ENCODE measurements at regions not wholly inside any gene's neighbourhood (a gene's known extent, or its start where the extent isn't known, plus 50 kb on each side); places are given as distances from the start of the nearest gene placed in this dataset.

DNA sequence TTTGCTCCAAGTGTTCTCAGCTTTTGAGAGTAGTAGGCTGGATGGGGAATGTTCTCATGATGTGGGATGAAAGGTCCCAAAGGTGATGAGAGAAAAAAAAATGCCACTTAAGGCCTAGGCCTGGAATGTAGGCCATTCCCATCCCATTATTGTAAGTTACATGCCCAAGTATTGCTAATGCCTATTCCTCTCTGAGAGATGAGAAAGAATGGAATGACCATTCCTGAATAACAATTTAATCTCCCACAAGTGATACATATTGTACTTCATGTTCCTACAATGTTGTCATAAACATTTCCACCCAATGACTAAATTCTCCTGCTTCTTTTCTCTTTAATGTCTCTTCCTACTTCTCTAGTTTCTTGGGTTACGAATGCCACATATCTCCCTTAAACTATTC lies 102.8 kb upstream of the KCNJ16 start:
- Mint-ChIP-seq H3K4me1 (no peaks in the 10 kb centered on the region), H3K36me3 (ENCODE audit: low read depth) (no peaks in the 10 kb centered on the region), H3K27ac (ENCODE audit: unreplicated experiment) (no peak overlapping the region), H3K27me3 (ENCODE audit: low read depth) (no peaks in the 10 kb centered on the region), H3K4me3 (no peak overlapping the region), H3K9me3 (peaks cover 3% of the 10 kb centered on the region)
- no peak for DNase-seq (ENCODE audit: low read depth, low spot score)
- TF ChIP-seq CTCF (conservative IDR thresholded peaks at IDR 0.05): no peak

- H3K27me3 Mint-ChIP-seq (ENCODE audit: low read depth): no peaks in the 10 kb centered on the region
Observed at GRCh38 chr17:69975808-69976207, 99.2 kb upstream of the KCNJ16 start.

DNA sequence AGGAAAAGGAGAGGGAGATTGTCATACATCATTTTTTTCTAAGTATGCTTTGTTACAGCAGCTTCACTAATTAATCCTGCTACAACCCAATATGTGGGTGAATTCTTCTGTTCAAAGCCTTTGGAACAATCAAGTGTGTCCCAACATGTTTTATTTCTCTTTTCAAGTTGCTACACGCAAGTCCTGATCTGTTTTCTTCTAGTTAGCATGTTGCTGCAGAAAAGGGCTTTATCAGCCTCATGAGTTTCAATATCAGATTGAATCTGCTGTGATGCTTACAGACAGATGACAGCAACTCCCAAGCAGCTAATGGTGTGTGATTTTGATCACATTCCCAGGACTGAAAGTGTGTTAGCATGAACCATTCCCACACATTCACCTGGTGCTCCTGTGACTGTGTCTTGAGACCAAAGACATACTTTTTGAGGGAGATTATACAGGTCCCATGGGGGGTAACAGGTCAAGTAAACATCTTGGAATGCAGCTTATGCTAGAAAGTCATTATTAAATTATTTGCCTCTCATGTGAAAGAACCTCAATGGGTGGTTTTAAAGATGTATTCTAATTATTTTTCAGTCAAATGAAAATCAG lies 96.9 kb upstream of the KCNJ16 start:
- no peak for DNase-seq (ENCODE audit: low read depth, low spot score)
- no peak for TF ChIP-seq CTCF (conservative IDR thresholded peaks at IDR 0.05)
- Mint-ChIP-seq H3K4me3 (no peak overlapping the region), H3K4me1 (no peaks in the 10 kb centered on the region), H3K36me3 (ENCODE audit: low read depth) (no peaks in the 10 kb centered on the region), H3K9me3 (peaks cover 5% of the 10 kb centered on the region), H3K27ac (ENCODE audit: unreplicated experiment) (no peak overlapping the region), H3K27me3 (ENCODE audit: low read depth) (no peaks in the 10 kb centered on the region)

More at GRCh38 chr17:69975808-69976207, 99.2 kb upstream of the KCNJ16 start:
- Mint-ChIP-seq H3K36me3 (ENCODE audit: low read depth) (no peaks in the 10 kb centered on the region), H3K4me1 (no peaks in the 10 kb centered on the region), H3K4me3 (no peak overlapping the region), H3K9me3 (peaks cover 3% of the 10 kb centered on the region), H3K27ac (ENCODE audit: unreplicated experiment) (no peak overlapping the region)
- TF ChIP-seq CTCF (conservative IDR thresholded peaks at IDR 0.05): no peak
- DNase-seq (ENCODE audit: low read depth, low spot score): no peak

GRCh38 chr17:69981441-69981840 lies 93.6 kb upstream of the KCNJ16 start:
- DNase-seq (ENCODE audit: low read depth, low spot score): no peak
- no peak overlapping the region for H3K27ac Mint-ChIP-seq (ENCODE audit: unreplicated experiment)
- no peak overlapping the region for H3K4me3 Mint-ChIP-seq
- H3K9me3 Mint-ChIP-seq: peaks cover 3% of the 10 kb centered on the region
- H3K27me3 Mint-ChIP-seq (ENCODE audit: low read depth): no peaks in the 10 kb centered on the region
- H3K36me3 Mint-ChIP-seq (ENCODE audit: low read depth): no peaks in the 10 kb centered on the region
- TF ChIP-seq CTCF (conservative IDR thresholded peaks at IDR 0.05): no peak
- no peaks in the 10 kb centered on the region for H3K4me1 Mint-ChIP-seq

DNA sequence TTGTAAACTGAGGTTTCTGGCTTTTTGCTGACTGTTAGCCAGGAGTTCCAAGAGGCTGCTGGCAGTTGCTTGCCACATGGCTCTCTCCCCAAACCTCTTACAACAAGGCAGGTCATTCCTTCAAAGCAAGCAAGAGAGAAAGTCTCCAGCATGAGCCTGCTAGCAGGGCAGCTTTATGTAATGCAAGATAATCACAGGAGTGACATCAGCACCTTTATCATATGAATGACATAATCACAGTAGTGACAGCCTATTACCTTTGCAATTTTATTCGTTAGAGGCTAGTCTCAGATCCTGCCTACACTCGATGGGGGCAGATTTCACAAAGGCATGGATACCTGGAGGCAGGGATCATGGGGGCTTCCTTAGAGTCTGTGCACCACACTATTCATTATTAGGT lies 79.5 kb upstream of the KCNJ16 start:
- H3K36me3 Mint-ChIP-seq (ENCODE audit: low read depth): no peaks in the 10 kb centered on the region
- peaks cover 9% of the 10 kb centered on the region for H3K4me1 Mint-ChIP-seq
- H3K27me3 Mint-ChIP-seq (ENCODE audit: low read depth): no peaks in the 10 kb centered on the region
- H3K4me3 Mint-ChIP-seq: no peak overlapping the region
- H3K9me3 Mint-ChIP-seq: peaks cover 7% of the 10 kb centered on the region
- no peak for TF ChIP-seq CTCF (conservative IDR thresholded peaks at IDR 0.05)
- H3K27ac Mint-ChIP-seq (ENCODE audit: unreplicated experiment): no peak overlapping the region
- DNase-seq (ENCODE audit: low read depth, low spot score): no peak
